ENCODE measurements at regions not wholly inside any gene's neighbourhood (a gene's known extent, or its start where the extent isn't known, plus 50 kb on each side); places are given as distances from the start of the nearest gene placed in this dataset.
"Not testable (repeated sequence)": the region's sequence is repeated elsewhere in the genome, so short reads cannot be mapped to it uniquely, and the experiment has no call there.

GRCh38 chr4:79253168-79253567 is 72.7 kb downstream of the NAA11 start:
- Mint-ChIP-seq H3K27me3 (ENCODE audit: low read depth, poor library complexity) (no peaks in the 10 kb centered on the region), H3K27ac (no peak overlapping the region), H3K9me3 (no peaks in the 10 kb centered on the region), H3K4me3 (no peak overlapping the region), H3K4me1 (no peaks in the 10 kb centered on the region), H3K36me3 (ENCODE audit: low read depth) (no peaks in the 10 kb centered on the region)
- DNase-seq: no peak
- no peak for TF ChIP-seq CTCF (IDR thresholded peaks at IDR 0.05)

GRCh38 chr4:79250887-79251286 is 75.0 kb downstream of the NAA11 start:
- peaks cover 2% of the 10 kb centered on the region for H3K9me3 Mint-ChIP-seq
- H3K4me1 Mint-ChIP-seq: no peaks in the 10 kb centered on the region
- H3K27me3 Mint-ChIP-seq (ENCODE audit: low read depth, poor library complexity): no peaks in the 10 kb centered on the region
- no peak overlapping the region for H3K4me3 Mint-ChIP-seq
- DNase-seq: no peak
- H3K27ac Mint-ChIP-seq: no peak overlapping the region
- H3K36me3 Mint-ChIP-seq (ENCODE audit: low read depth): no peaks in the 10 kb centered on the region
- TF ChIP-seq CTCF (IDR thresholded peaks at IDR 0.05): no peak

GRCh38 chr4:79249881-79250503 is 75.9 kb downstream of the NAA11 start:
- no peak for DNase-seq
- Mint-ChIP-seq H3K4me1 (no peaks in the 10 kb centered on the region), H3K27me3 (ENCODE audit: low read depth, poor library complexity) (no peaks in the 10 kb centered on the region), H3K36me3 (ENCODE audit: low read depth) (no peaks in the 10 kb centered on the region), H3K27ac (no peak overlapping the region), H3K4me3 (no peak overlapping the region), H3K9me3 (peaks cover 7% of the 10 kb centered on the region)
- no peak for TF ChIP-seq CTCF (IDR thresholded peaks at IDR 0.05)

- Mint-ChIP-seq H3K27me3 (ENCODE audit: low read depth, poor library complexity) (no peaks in the 10 kb centered on the region), H3K9me3 (peaks cover 17% of the 10 kb centered on the region), H3K27ac (no peak overlapping the region), H3K4me1 (no peaks in the 10 kb centered on the region), H3K36me3 (ENCODE audit: low read depth) (no peaks in the 10 kb centered on the region), H3K4me3 (no peak overlapping the region)
- DNase-seq: no peak
- no peak for TF ChIP-seq CTCF (IDR thresholded peaks at IDR 0.05)
Observed at GRCh38 chr4:79248610-79249009, 77.3 kb downstream of the NAA11 start.

- no peak for DNase-seq
- Mint-ChIP-seq H3K36me3 (ENCODE audit: low read depth) (no peaks in the 10 kb centered on the region), H3K27me3 (ENCODE audit: low read depth, poor library complexity) (no peaks in the 10 kb centered on the region), H3K9me3 (peaks cover 21% of the 10 kb centered on the region), H3K27ac (no peak overlapping the region), H3K4me1 (no peaks in the 10 kb centered on the region), H3K4me3 (no peak overlapping the region)
- no peak for TF ChIP-seq CTCF (IDR thresholded peaks at IDR 0.05)
Observed at GRCh38 chr4:79247695-79248394, 78.0 kb downstream of the NAA11 start.

- H3K27ac Mint-ChIP-seq; H3K27me3 Mint-ChIP-seq (ENCODE audit: low read depth, poor library complexity); H3K4me1 Mint-ChIP-seq; DNase-seq; H3K4me3 Mint-ChIP-seq; H3K36me3 Mint-ChIP-seq (ENCODE audit: low read depth): not testable (repeated sequence)
- peaks cover 21% of the 10 kb centered on the region for H3K9me3 Mint-ChIP-seq
Observed at GRCh38 chr4:79245200-79245940, 80.5 kb downstream of the NAA11 start.
